HEK293 (cell line): ENCODE measurements at regions not wholly inside any gene's neighbourhood (a gene's known extent, or its start where the extent isn't known, plus 50 kb on each side); places are given as distances from the start of the nearest gene placed in this dataset.

ENCODE experiments used
- CTCF ChIA-PET: fragments of 350-600 bp; formaldehyde crosslinking; extraction: SDS; loops from one replicate; lab custom pipeline; 2021; ENCODE audit warnings: antibody characterized with exemption; lab: Yijun Ruan, JAX
- POLR2A ChIA-PET: fragments of 300-600 bp; formaldehyde crosslinking; extraction: SDS; loops from one replicate; lab custom pipeline; 2020; ENCODE audit warnings: antibody characterized with exemption, inconsistent platforms; lab: Yijun Ruan, JAX
- H3K27ac ChIP-seq: fragments of 200-500 bp; sonication (Bioruptor generic); 2 replicates; pipeline ENCODE4 v1.5.1; 2014; ENCODE audit warnings: low read depth, low read length, control low read depth, inconsistent platforms; ENCODE audit errors: extremely low read depth
- H3K36me3 ChIP-seq, 2 experiments: fragments of 200-500 bp in 1 of 2; sonication (Bioruptor generic) in 1 of 2; 1 replicate in 1 of 2; 2 replicates in 1 of 2; pipeline ENCODE4 v1.5.1; 2014 to 2017; ENCODE audit warnings: inconsistent platforms in 2 of 2, low read length in 2 of 2; ENCODE audit not compliant: control insufficient read depth in 2 of 2, insufficient read depth in 1 of 2
- H3K4me1 ChIP-seq: fragments of 200-500 bp; sonication (Bioruptor generic); 2 replicates; pipeline ENCODE4 v1.5.1; 2014; ENCODE audit warnings: mild to moderate bottlenecking, low read length, inconsistent platforms; ENCODE audit not compliant: control insufficient read depth, insufficient read depth
- H3K4me3 ChIP-seq: 2 replicates; pipeline ENCODE4 v1.5.1; 2011; ENCODE audit warnings: low read depth, mild to moderate bottlenecking, control low read depth, low read length, moderate library complexity
- H3K9me3 ChIP-seq: fragments of 200-500 bp; sonication (Bioruptor generic); 2 replicates; pipeline ENCODE4 v1.5.1; 2014; ENCODE audit warnings: low read depth, low read length, inconsistent platforms; ENCODE audit not compliant: control insufficient read depth, insufficient read depth
- BCL6B ChIP-seq: fragments of 450-650 bp; formaldehyde crosslinking; IDR thresholded peaks from 2 replicates; pipeline ENCODE4 v1.5.1; 2017; ENCODE audit warnings: missing biosample characterization, missing genetic modification characterization
- GLI2 ChIP-seq: fragments of 450-650 bp; formaldehyde crosslinking; IDR thresholded peaks from 2 replicates; pipeline ENCODE4; 2017; ENCODE audit warnings: missing biosample characterization, missing genetic modification characterization, low read depth, borderline replicate concordance
- HOXC10 ChIP-seq: sonication (generic); formaldehyde crosslinking; IDR thresholded peaks from 2 replicates; pipeline ENCODE4 v1.8.1; 2023; ENCODE audit warnings: mild to moderate bottlenecking, missing genetic modification reagents
- PATZ1 ChIP-seq: fragments of 450-650 bp; formaldehyde crosslinking; IDR thresholded peaks from 2 replicates; pipeline ENCODE4 v1.5.1; 2016; ENCODE audit warnings: missing biosample characterization, missing genetic modification characterization
- PRDM1 ChIP-seq: fragments of 450-650 bp; formaldehyde crosslinking; IDR thresholded peaks from 2 replicates; pipeline ENCODE4; 2016; ENCODE audit warnings: missing biosample characterization, missing genetic modification characterization
- SETDB1 ChIP-seq: IDR thresholded peaks from one replicate; pipeline ENCODE4 v1.6.1; 2017; ENCODE audit warnings: mild to moderate bottlenecking, low read length, moderate library complexity, mixed read lengths; ENCODE audit not compliant: insufficient read length
- ZBTB49 ChIP-seq: fragments of 450-650 bp; formaldehyde crosslinking; IDR thresholded peaks from 2 replicates; pipeline ENCODE4 v1.5.1; 2016; ENCODE audit warnings: missing biosample characterization, missing genetic modification characterization, low read depth
- ZNF155 ChIP-seq: fragments of 450-650 bp; formaldehyde crosslinking; IDR thresholded peaks from 2 replicates; pipeline ENCODE4 v1.5.1; 2016; ENCODE audit warnings: missing biosample characterization, missing genetic modification characterization
- ZNF2 ChIP-seq: fragments of 450-650 bp; formaldehyde crosslinking; IDR thresholded peaks from 2 replicates; pipeline ENCODE4 v1.5.1; 2016; ENCODE audit warnings: missing biosample characterization, missing genetic modification characterization
- ZNF202 ChIP-seq: fragments of 450-650 bp; formaldehyde crosslinking; IDR thresholded peaks from 2 replicates; pipeline ENCODE4 v1.5.1; 2016; ENCODE audit warnings: missing biosample characterization, missing genetic modification characterization, borderline replicate concordance
- ZNF37A ChIP-seq: fragments of 450-650 bp; IDR thresholded peaks from 2 replicates; pipeline ENCODE4 v1.5.1; 2018; ENCODE audit warnings: missing biosample characterization, missing genetic modification characterization
- ZNF433 ChIP-seq: fragments of 450-650 bp; formaldehyde crosslinking; IDR thresholded peaks from 2 replicates; pipeline ENCODE4 v1.5.1; 2016; ENCODE audit warnings: missing biosample characterization, missing genetic modification characterization, low read depth
- ZNF488 ChIP-seq: fragments of 450-650 bp; formaldehyde crosslinking; IDR thresholded peaks from 2 replicates; pipeline ENCODE4 v1.5.1; 2016; ENCODE audit warnings: missing biosample characterization, missing genetic modification characterization
- ZNF510 ChIP-seq: fragments of 450-650 bp; formaldehyde crosslinking; IDR thresholded peaks from 2 replicates; pipeline ENCODE4 v1.5.1; 2018; ENCODE audit warnings: mild to moderate bottlenecking, missing genetic modification characterization, missing biosample characterization; ENCODE audit not compliant: insufficient replicate concordance
- ZNF530 ChIP-seq: fragments of 450-650 bp; formaldehyde crosslinking; IDR thresholded peaks from 2 replicates; pipeline ENCODE4 v1.5.1; 2016; ENCODE audit warnings: low read depth, missing biosample characterization, missing genetic modification characterization
- ZNF544 ChIP-seq: fragments of 450-650 bp; formaldehyde crosslinking; IDR thresholded peaks from 2 replicates; pipeline ENCODE4 v1.5.0; 2017; ENCODE audit warnings: missing biosample characterization, missing genetic modification characterization
- ZNF580 ChIP-seq: fragments of 450-650 bp; formaldehyde crosslinking; IDR thresholded peaks from 2 replicates; pipeline ENCODE4 v1.5.1; 2016; ENCODE audit warnings: missing biosample characterization, missing genetic modification characterization
- ZNF596 ChIP-seq: fragments of 450-650 bp; IDR thresholded peaks from 2 replicates; pipeline ENCODE4 v1.5.0; 2018; ENCODE audit warnings: missing biosample characterization, mild to moderate bottlenecking, missing genetic modification characterization, moderate library complexity
- ZNF624 ChIP-seq: fragments of 450-650 bp; formaldehyde crosslinking; IDR thresholded peaks from 2 replicates; pipeline ENCODE4 v1.5.1; 2017; ENCODE audit warnings: missing biosample characterization, missing genetic modification characterization
- ZNF658 ChIP-seq: fragments of 450-650 bp; formaldehyde crosslinking; IDR thresholded peaks from 2 replicates; pipeline ENCODE4; 2016; ENCODE audit warnings: missing biosample characterization, missing genetic modification characterization
- ZNF660 ChIP-seq: fragments of 450-650 bp; IDR thresholded peaks from 2 replicates; pipeline ENCODE4 v1.5.1; 2018; ENCODE audit warnings: missing biosample characterization, mild to moderate bottlenecking, missing genetic modification characterization
- ZNF670 ChIP-seq: fragments of 450-650 bp; formaldehyde crosslinking; IDR thresholded peaks from 2 replicates; pipeline ENCODE4 v1.5.1; 2016; ENCODE audit warnings: missing biosample characterization, missing genetic modification characterization, low read depth
- ZNF692 ChIP-seq: fragments of 450-650 bp; formaldehyde crosslinking; IDR thresholded peaks from 2 replicates; pipeline ENCODE4 v1.5.1; 2016; ENCODE audit warnings: missing biosample characterization, missing genetic modification characterization
- ZSCAN4 ChIP-seq: fragments of 450-650 bp; formaldehyde crosslinking; IDR thresholded peaks from 2 replicates; pipeline ENCODE4 v1.5.1; 2017; ENCODE audit warnings: missing biosample characterization, missing genetic modification characterization
- ZXDB ChIP-seq: fragments of 450-650 bp; formaldehyde crosslinking; IDR thresholded peaks from 2 replicates; pipeline ENCODE4 v1.5.1; 2016; ENCODE audit warnings: missing biosample characterization, missing genetic modification characterization

- TF ChIP-seq ZNF692 (tag by site-specific recombination), result no peak
- no peak for TF ChIP-seq ZNF658 (tag by site-specific recombination)
- no peak for TF ChIP-seq ZNF510 (tag by site-specific recombination)
- TF ChIP-seq ZNF670, result no peak
- no peak for TF ChIP-seq ZNF596
- no peak for TF ChIP-seq ZNF660
- TF ChIP-seq ZBTB49 (tag by site-specific recombination), result no peak
- TF ChIP-seq PRDM1 (tag by site-specific recombination), result no peak
- TF ChIP-seq ZNF530, result no peak
- TF ChIP-seq ZNF2 (tag by site-specific recombination), result no peak
- TF ChIP-seq ZSCAN4 (tag by site-specific recombination), result no peak
These were observed 346.0 kb downstream of the LMX1A start (continued) for GRCh38 chr1:165010418-165011070.

GRCh38 chr1:165006831-165007230, 349.7 kb downstream of the LMX1A start:
- TF ChIP-seq SETDB1, result no peak
- no peak overlapping the region for H3K4me3 ChIP-seq
- POLR2A ChIA-PET, result no interaction called here
- no peaks in the 10 kb centered on the region for H3K4me1 ChIP-seq
- H3K36me3 ChIP-seq, result no peaks in the 10 kb centered on the region
- H3K9me3 ChIP-seq, result no peaks in the 10 kb centered on the region; the same call in 1 of the 2 replicates
- H3K27ac ChIP-seq, result no peak overlapping the region
- CTCF ChIA-PET, result interaction anchor here (0.7 kb wide), 1 partner anchor 13 kb away, joined by 3 read pairs; no protein-coding TSS in a partner anchor

GRCh38 chr1:164999146-164999545, 357.4 kb downstream of the LMX1A start:
- Histone ChIP-seq H3K9me3 (no peaks in the 10 kb centered on the region; the same call in 1 of the 2 replicates), H3K36me3 (no peaks in the 10 kb centered on the region), H3K4me1 (no peaks in the 10 kb centered on the region), H3K27ac (no peak overlapping the region), H3K4me3 (no peak overlapping the region)
- CTCF ChIA-PET, result no interaction called here
- POLR2A ChIA-PET, result no interaction called here
- TF ChIP-seq ZNF580 (tag by site-specific recombination), result no peak
- no peak for TF ChIP-seq ZNF488 (tag by site-specific recombination)
- no peak for TF ChIP-seq ZNF624
- no peak for TF ChIP-seq HOXC10 (CRISPR knock-in tag)
- no peak for TF ChIP-seq GLI2
- no peak for TF ChIP-seq ZNF544
- TF ChIP-seq ZNF155 (tag by site-specific recombination), result no peak
- TF ChIP-seq ZXDB (tag by site-specific recombination), result no peak
- no peak for TF ChIP-seq ZNF670
- TF ChIP-seq ZNF433 (tag by site-specific recombination), result no peak
- no peak for TF ChIP-seq ZNF202 (tag by site-specific recombination)
- no peak for TF ChIP-seq PATZ1 (tag by site-specific recombination)
- no peak for TF ChIP-seq BCL6B (tag by site-specific recombination)
- no peak for TF ChIP-seq ZNF37A
